ENCODE measurements at regions not wholly inside any gene's neighbourhood (a gene's known extent, or its start where the extent isn't known, plus 50 kb on each side); places are given as distances from the start of the nearest gene placed in this dataset.
"Not testable (repeated sequence)": the region's sequence is repeated elsewhere in the genome, so short reads cannot be mapped to it uniquely, and the experiment has no call there.

GRCh38 chr4:53920116-53920515, 144.3 kb downstream of the CHIC2 start:
- DNase-seq (ENCODE audit: low read depth): no peak

GRCh38 chr4:53919535-53919934, 144.9 kb downstream of the CHIC2 start:
- peak; percentile 70 for DNase-seq (ENCODE audit: low read depth)

- DNase-seq (ENCODE audit: low read depth): no peak
These were observed 146.7 kb downstream of the CHIC2 start for GRCh38 chr4:53917729-53918128.

GRCh38 chr4:53916431-53916889, 147.9 kb downstream of the CHIC2 start:
- peak; percentile 78 for DNase-seq (ENCODE audit: low read depth)

GRCh38 chr4:53914313-53915016, 149.9 kb downstream of the CHIC2 start:
- peak; percentile 85 for DNase-seq (ENCODE audit: low read depth)

- DNase-seq (ENCODE audit: low read depth): no peak
These were observed 150.6 kb downstream of the CHIC2 start for GRCh38 chr4:53913771-53914170.

GRCh38 chr4:53912766-53913497, 151.5 kb downstream of the CHIC2 start:
- DNase-seq (ENCODE audit: low read depth): no peak

GRCh38 chr4:53908661-53909078, 155.7 kb downstream of the CHIC2 start:
- peak; percentile 84 for DNase-seq (ENCODE audit: low read depth)

GRCh38 chr4:53907772-53908171, 156.6 kb downstream of the CHIC2 start:
- DNase-seq (ENCODE audit: low read depth): no peak

GRCh38 chr4:53906606-53907190, 157.7 kb downstream of the CHIC2 start:
- DNase-seq (ENCODE audit: low read depth): no peak

- DNase-seq (ENCODE audit: low read depth): peak; percentile 79
These were observed 158.4 kb downstream of the CHIC2 start for GRCh38 chr4:53905941-53906377.

- peak; percentile 42 for DNase-seq (ENCODE audit: low read depth)
These were observed 159.0 kb downstream of the CHIC2 start for GRCh38 chr4:53905276-53905940.

GRCh38 chr4:53902786-53903185, 161.6 kb downstream of the CHIC2 start:
- DNase-seq (ENCODE audit: low read depth): peak; percentile 23

GRCh38 chr4:53900271-53900649, 164.1 kb downstream of the CHIC2 start:
- DNase-seq (ENCODE audit: low read depth): no peak

- DNase-seq (ENCODE audit: low read depth): peak; percentile 91
These were observed 164.7 kb downstream of the CHIC2 start for GRCh38 chr4:53899586-53900270.

GRCh38 chr4:53895137-53895536, 169.3 kb downstream of the CHIC2 start:
- DNase-seq (ENCODE audit: low read depth): no peak

GRCh38 chr4:53890461-53890860, 173.9 kb downstream of the CHIC2 start:
- no peak for DNase-seq (ENCODE audit: low read depth)

- DNase-seq (ENCODE audit: low read depth): peak; percentile 61
These were observed 174.9 kb downstream of the CHIC2 start for GRCh38 chr4:53889326-53890055.

- DNase-seq (ENCODE audit: low read depth): no peak
These were observed 178.3 kb downstream of the CHIC2 start for GRCh38 chr4:53886090-53886489.

GRCh38 chr4:53885668-53886067, 178.7 kb downstream of the CHIC2 start:
- no peak for DNase-seq (ENCODE audit: low read depth)

- not testable (repeated sequence) for DNase-seq (ENCODE audit: low read depth)
These were observed 187.3 kb downstream of the CHIC2 start for GRCh38 chr4:53877096-53877495.

All from fibroblast of gingiva (primary cell).